ENCODE measurements at regions not wholly inside any gene's neighbourhood (a gene's known extent, or its start where the extent isn't known, plus 50 kb on each side); places are given as distances from the start of the nearest gene placed in this dataset.

DNA sequence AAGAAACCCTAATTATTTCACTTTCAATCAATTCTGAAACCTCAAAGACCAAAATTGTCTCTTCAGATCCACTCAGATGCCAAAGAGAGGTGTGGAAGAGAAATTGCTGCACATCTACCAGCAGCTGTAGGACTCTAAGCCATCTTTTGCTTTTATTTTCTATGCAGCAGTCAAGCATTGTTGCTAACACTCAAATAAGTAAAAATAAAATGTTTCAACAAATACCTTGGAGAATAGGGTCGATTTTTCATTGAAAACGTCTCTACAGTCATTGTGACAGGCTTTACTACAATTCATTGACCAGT is 66.4 kb upstream of the CFAP20DC start:
- FAIRE-seq: no peak

DNA sequence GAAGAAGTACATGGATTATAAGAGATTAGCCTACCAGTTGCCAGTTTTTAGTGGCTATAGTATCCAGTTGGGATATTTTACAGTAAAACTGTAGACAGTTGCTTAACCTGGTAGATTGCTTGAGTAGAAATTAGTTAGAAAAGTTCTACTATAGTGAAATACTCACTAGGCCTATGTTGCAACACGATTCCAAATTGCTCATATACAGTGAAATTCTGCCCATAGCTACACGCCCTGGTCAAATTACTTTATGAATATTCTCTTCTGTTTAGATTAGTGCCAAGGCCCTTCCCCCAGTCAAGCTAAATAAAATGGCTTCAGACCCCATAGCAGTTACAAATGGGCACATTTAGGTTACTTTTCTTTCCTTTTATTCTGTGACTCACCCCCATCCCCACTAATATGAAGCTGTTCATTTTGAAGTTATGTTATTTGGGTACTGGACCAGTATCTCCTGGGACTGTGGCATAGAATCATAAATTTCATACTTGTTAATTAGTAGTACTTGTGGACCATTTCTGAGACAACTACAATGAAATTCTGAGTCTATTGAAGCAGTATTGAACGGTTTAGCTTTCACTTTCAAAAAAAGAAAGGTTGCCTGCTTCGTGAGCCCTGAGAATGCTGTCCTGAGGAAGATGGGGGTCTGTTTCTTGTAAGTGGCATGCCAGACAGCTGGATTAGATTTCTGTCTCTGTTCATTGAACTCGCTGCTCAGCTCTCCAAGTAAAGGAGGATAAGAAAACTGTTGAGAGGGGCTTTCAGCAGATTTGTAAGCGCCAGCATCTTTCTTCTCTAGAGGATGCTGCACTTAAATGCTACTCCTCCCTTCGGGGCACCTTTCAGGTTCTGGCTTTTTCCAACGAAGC is 65.8 kb upstream of the CFAP20DC start:
- FAIRE-seq: no peak

DNA sequence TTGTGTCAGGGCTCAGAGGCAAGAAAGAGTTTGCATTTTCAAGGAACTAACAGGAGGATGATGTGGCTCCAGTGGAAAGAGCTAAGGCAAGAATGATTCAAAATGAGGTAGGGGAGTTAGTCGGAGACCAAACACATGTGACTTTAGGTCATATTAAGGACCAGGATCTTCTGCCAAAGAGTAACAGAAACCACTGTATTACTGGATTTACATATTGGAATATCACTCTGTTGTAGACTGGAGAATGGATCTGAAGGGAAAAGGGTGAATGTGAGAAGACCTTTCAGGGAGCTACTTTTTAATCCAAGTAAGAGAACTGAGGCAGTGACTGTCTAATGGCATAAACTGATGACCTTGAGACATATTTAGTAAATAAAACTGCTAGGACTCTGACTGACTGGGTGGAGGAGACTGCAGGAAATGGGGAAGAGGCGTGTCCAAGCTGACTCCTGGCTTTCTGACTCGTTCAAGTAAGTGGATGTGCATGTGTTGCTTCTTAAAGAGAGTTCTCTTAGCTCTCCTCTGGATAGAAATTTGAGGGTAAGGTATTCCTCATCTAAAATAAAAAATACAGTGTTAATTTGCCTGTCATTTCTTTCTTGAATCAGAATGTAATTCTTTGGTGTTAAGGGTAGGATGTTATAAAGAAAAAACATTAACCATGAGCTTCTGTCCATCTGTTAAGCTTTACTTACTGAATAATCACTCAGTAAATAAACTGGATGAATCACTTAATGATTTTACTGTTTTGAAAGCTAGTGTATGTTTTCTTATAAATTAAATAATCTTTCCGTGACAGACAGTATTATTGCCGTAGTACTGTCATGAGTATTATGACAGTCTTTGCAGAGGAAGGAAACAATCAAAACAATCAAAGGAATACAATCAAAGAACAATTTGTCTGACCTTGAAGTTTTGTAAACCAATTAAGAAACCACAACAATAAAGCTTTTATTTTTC is 58.3 kb upstream of the CFAP20DC start:
- FAIRE-seq: no peak

DNA sequence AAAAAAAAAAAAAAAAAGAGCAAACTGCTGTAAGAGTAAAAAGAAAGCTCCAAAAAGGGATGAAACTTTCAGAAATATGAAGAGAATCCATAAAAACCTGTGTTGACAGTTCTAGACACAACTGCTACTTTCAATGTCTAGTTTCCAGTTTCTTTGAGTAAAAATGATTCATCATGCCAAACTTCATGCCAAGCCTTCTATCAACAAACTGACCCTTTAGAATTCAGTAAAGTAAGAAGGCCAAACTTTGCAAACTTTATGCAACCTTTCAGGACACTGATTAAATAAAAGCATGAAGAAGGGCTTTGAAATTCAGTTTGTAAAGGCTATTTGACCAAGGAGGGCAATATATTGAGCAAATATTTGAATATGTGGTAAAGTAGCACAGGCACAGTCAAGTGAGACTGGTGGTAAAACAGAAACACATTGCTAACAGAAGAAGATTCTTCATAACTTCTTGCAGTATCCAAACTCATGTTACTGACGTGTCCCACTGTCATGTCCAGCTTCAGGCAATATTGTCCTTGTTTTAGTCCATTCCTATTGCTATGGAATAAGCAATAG is 56.3 kb upstream of the CFAP20DC start:
- no peak for FAIRE-seq

DNA sequence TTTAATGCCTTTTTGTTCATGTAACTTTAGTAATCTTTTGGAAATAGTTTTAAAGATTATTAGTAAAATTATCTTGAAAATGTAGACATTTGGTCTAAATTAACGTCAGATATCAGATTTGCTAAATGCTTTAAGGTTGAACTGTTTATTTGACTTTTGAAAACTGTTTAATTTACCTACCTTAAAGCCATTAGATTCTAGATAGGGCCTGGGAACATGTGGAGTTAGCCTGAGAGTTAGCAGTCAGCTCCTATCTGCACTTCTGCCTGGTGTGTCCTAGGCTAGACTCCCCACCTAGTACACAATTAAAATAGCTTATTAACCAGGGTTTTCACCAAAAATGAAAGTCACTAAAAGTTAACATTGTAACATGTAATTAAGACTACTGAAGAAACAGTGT is 53.7 kb upstream of the CFAP20DC start:
- FAIRE-seq: no peak

DNA sequence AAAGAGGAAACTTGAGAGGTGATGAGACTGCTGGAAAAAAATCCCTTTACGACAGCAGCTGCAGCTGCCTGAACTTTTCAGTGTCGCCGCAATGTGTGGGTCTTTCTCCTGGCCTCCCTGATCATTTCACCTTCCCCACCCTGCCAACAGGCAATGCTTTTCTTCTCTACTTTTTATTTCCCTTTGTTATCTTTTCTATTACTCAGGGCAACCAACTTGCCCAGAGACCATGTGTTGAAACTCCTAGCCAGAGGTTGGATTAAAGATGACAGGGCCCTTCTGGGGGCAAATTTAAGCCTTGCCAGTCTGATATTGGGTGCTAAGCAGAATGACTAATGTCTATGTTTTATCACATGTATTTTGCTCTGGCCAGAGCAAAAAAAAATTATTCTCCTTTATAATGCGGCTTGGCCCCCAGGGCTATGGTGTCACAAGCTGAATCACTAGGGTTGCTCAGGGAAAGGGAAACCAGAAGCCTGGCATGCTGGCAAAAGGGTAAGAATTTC is 51.5 kb upstream of the CFAP20DC start:
- no peak for FAIRE-seq

All from colon (tissue), 2 donors.